PC-9 (cell line): ENCODE measurements at regions not wholly inside any gene's neighbourhood (a gene's known extent, or its start where the extent isn't known, plus 50 kb on each side); places are given as distances from the start of the nearest gene placed in this dataset.

ENCODE experiments used
- EZH2 ChIP-seq: fragments of 200-600 bp; sonication (generic); IDR thresholded peaks from 2 replicates; pipeline ENCODE4 v1.8.0; 2017; ENCODE audit warnings: antibody characterized with exemption, low read depth
- TF ChIP-seq, protein P1 (sequence below): fragments of 200-600 bp; sonication (generic); conservative IDR thresholded peaks from 2 replicates; pipeline ENCODE4 v1.6.1; 2017; ENCODE audit warnings: mixed run types, antibody characterized with exemption, mild to moderate bottlenecking, moderate library complexity

GRCh38 chr4:116320859-116321258 is 764.5 kb downstream of the TRAM1L1 start:
- TF ChIP-seq, protein P1, sequence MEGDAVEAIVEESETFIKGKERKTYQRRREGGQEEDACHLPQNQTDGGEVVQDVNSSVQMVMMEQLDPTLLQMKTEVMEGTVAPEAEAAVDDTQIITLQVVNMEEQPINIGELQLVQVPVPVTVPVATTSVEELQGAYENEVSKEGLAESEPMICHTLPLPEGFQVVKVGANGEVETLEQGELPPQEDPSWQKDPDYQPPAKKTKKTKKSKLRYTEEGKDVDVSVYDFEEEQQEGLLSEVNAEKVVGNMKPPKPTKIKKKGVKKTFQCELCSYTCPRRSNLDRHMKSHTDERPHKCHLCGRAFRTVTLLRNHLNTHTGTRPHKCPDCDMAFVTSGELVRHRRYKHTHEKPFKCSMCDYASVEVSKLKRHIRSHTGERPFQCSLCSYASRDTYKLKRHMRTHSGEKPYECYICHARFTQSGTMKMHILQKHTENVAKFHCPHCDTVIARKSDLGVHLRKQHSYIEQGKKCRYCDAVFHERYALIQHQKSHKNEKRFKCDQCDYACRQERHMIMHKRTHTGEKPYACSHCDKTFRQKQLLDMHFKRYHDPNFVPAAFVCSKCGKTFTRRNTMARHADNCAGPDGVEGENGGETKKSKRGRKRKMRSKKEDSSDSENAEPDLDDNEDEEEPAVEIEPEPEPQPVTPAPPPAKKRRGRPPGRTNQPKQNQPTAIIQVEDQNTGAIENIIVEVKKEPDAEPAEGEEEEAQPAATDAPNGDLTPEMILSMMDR: no peak
- no peak for TF ChIP-seq EZH2
